PFSK-1 (cell line): ENCODE measurements at regions not wholly inside any gene's neighbourhood (a gene's known extent, or its start where the extent isn't known, plus 50 kb on each side); places are given as distances from the start of the nearest gene placed in this dataset.

Source experiments
- FOXP2 ChIP-seq: optimal IDR thresholded peaks from 2 replicates; pipeline ENCODE3; 2011; ENCODE audit warnings: borderline replicate concordance, control low read depth, inconsistent platforms; ENCODE audit not compliant: insufficient read depth; ENCODE audit errors: extremely low read length, extremely low read depth
- POLR2AphosphoS5 ChIP-seq: IDR thresholded peaks from 2 replicates; pipeline ENCODE4 v1.6.1; 2012; ENCODE audit warnings: low read depth, mild to moderate bottlenecking, control low read depth, low read length, moderate library complexity
- REST ChIP-seq, 2 experiments: IDR thresholded peaks; 2 replicates each; pipeline versions ENCODE4 v1.6.1 to v1.8.0; 2011 to 2012; ENCODE audit warnings: low read depth in 2 of 2, low read length in 2 of 2, control low read depth in 1 of 2, inconsistent platforms in 1 of 2, mild to moderate bottlenecking in 1 of 2, moderate library complexity in 1 of 2; ENCODE audit not compliant: insufficient read depth in 1 of 2
- SIN3A ChIP-seq: IDR thresholded peaks from 2 replicates; pipeline ENCODE4 v1.6.1; 2012; ENCODE audit warnings: mild to moderate bottlenecking, low read length, moderate library complexity, borderline replicate concordance; ENCODE audit not compliant: insufficient read depth

DNA sequence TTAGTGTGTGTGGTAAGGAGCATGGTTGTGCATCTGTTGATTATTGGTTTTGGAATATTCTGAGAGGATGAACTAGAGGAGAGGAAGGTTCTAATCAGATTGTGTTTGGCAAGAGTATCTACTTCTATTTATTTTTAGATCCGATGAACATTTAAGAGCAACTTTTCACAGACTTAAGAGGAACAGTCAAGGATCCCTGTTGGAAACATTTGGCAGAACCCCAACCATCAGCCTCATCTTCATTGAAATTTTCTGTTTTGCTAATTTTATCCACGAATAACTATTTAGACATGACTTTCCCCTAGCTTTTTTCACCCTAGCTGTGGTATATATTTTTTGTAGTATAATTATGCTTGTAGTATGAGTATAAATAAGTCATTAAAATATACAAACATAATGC, 868.5 kb downstream of the MAT2B start:
- TF ChIP-seq POLR2AphosphoS5 (no peak), SIN3A (no peak), FOXP2 (no peak), REST (IDR thresholded peaks at IDR 0.05; ENCODE audit: insufficient read depth in 1 of 2, low read depth in 2 of 2, low read length in 2 of 2) (no peak)
